DOHH2 (cell line): ENCODE measurements at regions not wholly inside any gene's neighbourhood (a gene's known extent, or its start where the extent isn't known, plus 50 kb on each side); places are given as distances from the start of the nearest gene placed in this dataset.

Source experiments
- CTCF ChIP-seq: fragments of 200-600 bp; sonication (generic); IDR thresholded peaks from one replicate; pipeline ENCODE4 v1.5.1; 2014; ENCODE audit warnings: antibody characterized with exemption, mild to moderate bottlenecking, low read depth, low read length; ENCODE audit not compliant: poor library complexity, severe bottlenecking
- EZH2phosphoT487 ChIP-seq: fragments of 200-600 bp; sonication (generic); IDR thresholded peaks from 2 replicates; pipeline ENCODE4 v1.6.1; 2017; ENCODE audit warnings: borderline replicate concordance, mild to moderate bottlenecking, antibody characterized with exemption, low read length, moderate library complexity, mixed read lengths

DNA sequence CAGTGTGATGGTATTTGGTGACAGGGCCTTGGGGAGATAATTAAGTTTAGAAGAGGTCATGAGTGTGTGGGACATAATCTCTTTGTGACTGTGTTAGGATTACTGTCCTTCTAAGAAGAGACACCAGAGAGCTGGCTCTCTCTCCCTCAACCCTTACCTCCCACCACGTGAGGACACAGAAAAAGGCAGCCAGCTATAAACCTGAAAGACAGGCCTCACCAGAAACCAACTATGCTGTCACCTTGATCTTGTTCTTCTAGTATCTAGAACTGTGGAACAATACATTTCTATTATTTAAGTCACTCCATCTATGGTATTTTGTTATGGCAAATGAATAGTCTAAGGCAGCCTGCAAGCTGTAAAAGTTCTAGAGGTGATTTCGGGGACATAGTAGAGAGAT is 203.7 kb downstream of the OTOR start:
- TF ChIP-seq CTCF (no peak), EZH2phosphoT487 (no peak)
